Testis (tissue), 2 donors: ENCODE measurements at regions not wholly inside any gene's neighbourhood (a gene's known extent, or its start where the extent isn't known, plus 50 kb on each side); places are given as distances from the start of the nearest gene placed in this dataset.

Experiments
- CTCF ChIP-seq, 3 experiments: fragments of 450-650 bp in 2 of 3; fragments of 200-600 bp in 1 of 3; sonication (generic) in 1 of 3; IDR thresholded peaks; one replicate each; pipeline ENCODE4 v1.5.1; 2016 to 2019; ENCODE audit warnings: antibody characterized with exemption in 3 of 3, mild to moderate bottlenecking in 2 of 3, moderate library complexity in 1 of 3
- POLR2A ChIP-seq: fragments of 450-650 bp; IDR thresholded peaks from one replicate; pipeline ENCODE4 v1.6.1; 2017; ENCODE audit warnings: antibody characterized with exemption, mild to moderate bottlenecking, moderate library complexity

GRCh38 chr5:2906302-2907090, 155.0 kb upstream of the IRX2 start:
- TF ChIP-seq CTCF (IDR thresholded peaks at IDR 0.05) (no peak), POLR2A (no peak)
